ENCODE measurements at regions not wholly inside any gene's neighbourhood (a gene's known extent, or its start where the extent isn't known, plus 50 kb on each side); places are given as distances from the start of the nearest gene placed in this dataset.

- DNase-seq (ENCODE audit: low spot score) (no peak), ATAC-seq (ENCODE audit: low read depth) (no peak)
- Histone ChIP-seq H3K4me1 (ENCODE audit: insufficient read depth, poor library complexity, severe bottlenecking) (no peaks in the 10 kb centered on the region), H3K27ac (ENCODE audit: poor library complexity, severe bottlenecking) (no peak overlapping the region), H3K27me3 (ENCODE audit: insufficient read depth, poor library complexity, severe bottlenecking) (no peaks in the 10 kb centered on the region), H3K4me3 (ENCODE audit: severe bottlenecking) (no peak overlapping the region), H3K36me3 (ENCODE audit: low read depth) (no peaks in the 10 kb centered on the region), H3K9me3 (ENCODE audit: severe bottlenecking) (no peaks in the 10 kb centered on the region)
- no peak for TF ChIP-seq CTCF (IDR thresholded peaks at IDR 0.05; ENCODE audit: poor library complexity, severe bottlenecking)
Measured at GRCh38 chr10:10431422-10432066, 586.1 kb upstream of the CELF2 start.

- H3K27ac ChIP-seq (ENCODE audit: poor library complexity, severe bottlenecking): no peak overlapping the region
- no peaks in the 10 kb centered on the region for H3K36me3 ChIP-seq (ENCODE audit: low read depth)
- H3K4me1 ChIP-seq (ENCODE audit: insufficient read depth, poor library complexity, severe bottlenecking): no peaks in the 10 kb centered on the region
- no peaks in the 10 kb centered on the region for H3K27me3 ChIP-seq (ENCODE audit: insufficient read depth, poor library complexity, severe bottlenecking)
- ATAC-seq (ENCODE audit: low read depth) (no peak), DNase-seq (ENCODE audit: low spot score) (no peak)
- no peak overlapping the region for H3K4me3 ChIP-seq (ENCODE audit: severe bottlenecking)
- no peaks in the 10 kb centered on the region for H3K9me3 ChIP-seq (ENCODE audit: severe bottlenecking)
- TF ChIP-seq CTCF (IDR thresholded peaks at IDR 0.05; ENCODE audit: poor library complexity, severe bottlenecking): no peak
Measured at GRCh38 chr10:10432296-10433035, 585.2 kb upstream of the CELF2 start.

- no peak for ATAC-seq (ENCODE audit: low read depth)
- no peaks in the 10 kb centered on the region for H3K36me3 ChIP-seq (ENCODE audit: low read depth)
- TF ChIP-seq CTCF (IDR thresholded peaks at IDR 0.05; ENCODE audit: poor library complexity, severe bottlenecking): no peak
Measured at GRCh38 chr10:10434312-10434711, 583.4 kb upstream of the CELF2 start.

GRCh38 chr10:10437886-10438285, 579.8 kb upstream of the CELF2 start:
- no peak for DNase-seq (ENCODE audit: low spot score)
- H3K9me3 ChIP-seq (ENCODE audit: severe bottlenecking): no peaks in the 10 kb centered on the region
- H3K27ac ChIP-seq (ENCODE audit: poor library complexity, severe bottlenecking): no peak overlapping the region
- H3K36me3 ChIP-seq (ENCODE audit: low read depth): no peaks in the 10 kb centered on the region
- H3K4me1 ChIP-seq (ENCODE audit: insufficient read depth, poor library complexity, severe bottlenecking): no peaks in the 10 kb centered on the region
- no peak for ATAC-seq (ENCODE audit: low read depth)
- no peak overlapping the region for H3K4me3 ChIP-seq (ENCODE audit: severe bottlenecking)
- H3K27me3 ChIP-seq (ENCODE audit: insufficient read depth, poor library complexity, severe bottlenecking): no peaks in the 10 kb centered on the region
- TF ChIP-seq CTCF (IDR thresholded peaks at IDR 0.05; ENCODE audit: poor library complexity, severe bottlenecking): no peak

More at GRCh38 chr10:10434312-10434711, 583.4 kb upstream of the CELF2 start:
- H3K4me1 ChIP-seq (ENCODE audit: insufficient read depth, poor library complexity, severe bottlenecking): no peaks in the 10 kb centered on the region
- no peak overlapping the region for H3K4me3 ChIP-seq (ENCODE audit: severe bottlenecking)
- DNase-seq (ENCODE audit: low spot score): no peak
- H3K27me3 ChIP-seq (ENCODE audit: insufficient read depth, poor library complexity, severe bottlenecking): no peaks in the 10 kb centered on the region
- no peaks in the 10 kb centered on the region for H3K9me3 ChIP-seq (ENCODE audit: severe bottlenecking)
- H3K27ac ChIP-seq (ENCODE audit: poor library complexity, severe bottlenecking): no peak overlapping the region

Measured in RWPE2 (cell line).